Dedifferentiated amniotic fluid mesenchymal stem cell (primary cell): ENCODE measurements at regions not wholly inside any gene's neighbourhood (a gene's known extent, or its start where the extent isn't known, plus 50 kb on each side); places are given as distances from the start of the nearest gene placed in this dataset.

Experiments used
- DNase-seq: peaks from one replicate; pipeline ENCODE4 v3.0.0-alpha.2; 2016; ENCODE audit errors: extremely low spot score

DNA sequence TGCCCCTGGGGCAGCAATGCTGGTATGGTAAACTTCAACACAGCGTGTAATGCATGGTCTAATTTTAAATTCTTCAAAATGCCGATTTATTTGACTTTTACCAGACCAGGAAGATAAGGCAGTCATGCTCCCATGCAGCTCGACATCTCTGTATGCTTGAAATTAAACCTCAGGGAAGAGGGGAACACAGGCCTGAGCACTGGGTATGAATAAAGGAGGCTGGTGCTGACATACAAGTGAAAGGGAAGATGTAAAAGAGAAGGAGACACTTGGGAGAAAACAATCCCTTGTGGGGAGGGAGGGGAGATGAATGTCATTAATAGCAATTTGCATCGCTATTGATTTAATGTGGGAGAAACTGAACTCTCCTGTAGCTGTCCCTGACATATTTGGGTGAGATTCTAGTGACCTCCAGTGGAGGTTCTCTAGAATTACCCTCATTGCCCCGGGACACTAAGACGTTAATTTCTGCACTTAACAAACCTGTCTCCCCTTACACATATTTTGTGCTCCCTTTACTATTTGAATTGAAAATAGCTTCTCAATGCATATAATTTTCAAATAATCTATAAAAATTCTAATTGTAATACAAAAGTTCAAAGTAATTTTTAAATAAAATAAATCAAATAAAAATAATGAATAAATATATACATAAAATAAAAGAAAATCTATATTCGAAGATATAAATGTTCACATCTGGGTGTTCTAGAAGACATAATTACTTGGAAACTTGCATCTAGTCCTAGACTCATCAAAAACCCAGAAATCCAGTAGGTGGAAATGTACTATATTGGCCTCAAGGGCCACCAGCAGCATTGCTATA lies 283.1 kb downstream of the LMX1A start:
- DNase-seq, result peak; percentile 52

DNA sequence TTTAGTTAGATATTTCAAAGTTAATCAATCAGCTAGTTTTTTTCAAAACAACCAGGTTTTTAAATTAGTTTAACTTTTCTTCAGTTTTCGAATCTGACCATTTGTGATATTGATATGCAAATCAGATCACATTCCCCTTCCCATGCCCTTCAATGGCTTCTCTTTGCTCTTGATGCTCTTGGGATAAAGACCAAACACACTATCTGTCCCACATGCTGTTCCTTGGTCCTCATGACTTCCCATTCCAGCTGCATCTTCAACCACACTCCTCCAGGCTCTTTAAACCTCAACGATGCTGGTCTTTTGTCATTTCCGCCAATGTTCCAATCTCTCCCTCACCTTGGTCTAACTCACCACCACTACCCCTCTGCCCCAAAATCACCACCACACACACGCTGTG lies 285.8 kb downstream of the LMX1A start:
- no peak for DNase-seq

DNA sequence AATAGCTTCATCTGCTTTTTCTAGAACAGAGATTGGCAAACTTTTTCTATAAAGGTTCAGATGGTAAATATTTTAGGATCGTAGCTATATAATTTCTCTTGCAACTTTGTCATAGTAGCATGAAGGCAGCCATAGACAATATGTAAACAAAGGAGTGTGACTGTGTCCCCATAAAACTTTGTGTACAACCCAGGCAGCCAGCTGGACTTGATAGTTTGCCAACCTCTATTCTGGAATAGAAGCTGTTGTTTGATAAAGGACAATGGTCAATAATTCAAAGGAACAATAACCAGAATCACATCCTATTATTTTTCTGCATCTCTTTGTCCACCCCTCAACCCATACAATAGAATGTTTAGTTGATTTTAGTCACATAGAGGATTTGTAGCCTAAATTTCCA lies 286.7 kb downstream of the LMX1A start:
- no peak for DNase-seq

DNA sequence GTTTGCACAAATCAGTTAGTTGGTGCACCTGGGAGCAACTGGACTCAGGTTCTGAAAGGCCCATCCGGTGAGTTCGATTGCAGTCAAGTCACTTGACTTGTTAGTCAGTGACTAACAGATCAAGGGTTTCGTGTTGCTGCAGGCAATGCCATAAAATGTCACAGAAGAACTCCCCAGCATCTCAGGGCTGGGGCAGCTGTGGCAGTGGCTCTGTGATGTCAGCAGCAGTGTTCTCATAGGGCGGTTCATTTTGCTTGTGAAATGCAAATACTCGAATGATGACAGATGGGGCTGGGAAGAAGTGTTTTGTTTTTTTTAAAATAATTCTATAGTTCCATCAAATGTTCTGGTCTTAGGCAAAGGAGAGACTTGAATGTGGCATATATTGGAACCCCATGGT lies 287.8 kb downstream of the LMX1A start:
- DNase-seq, result no peak

DNA sequence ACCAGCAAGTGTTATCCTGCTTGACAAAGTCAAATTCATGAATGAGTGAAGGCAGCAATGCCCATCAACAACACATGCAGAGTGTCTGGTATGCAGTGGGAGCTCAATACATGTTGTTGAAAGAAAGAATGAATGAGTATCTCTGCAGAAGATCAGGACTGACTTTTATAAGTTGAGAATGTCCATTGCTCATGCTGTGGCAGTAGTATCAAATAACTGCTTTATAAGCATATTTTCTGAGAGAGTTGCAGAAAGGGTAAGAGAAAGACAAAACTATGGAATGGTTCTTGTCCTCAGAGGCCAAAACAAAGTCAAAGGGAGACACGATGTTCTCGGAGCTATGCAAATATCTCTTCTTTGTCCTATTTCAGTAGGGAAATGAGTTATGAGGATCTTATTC lies 288.7 kb downstream of the LMX1A start:
- no peak for DNase-seq

DNA sequence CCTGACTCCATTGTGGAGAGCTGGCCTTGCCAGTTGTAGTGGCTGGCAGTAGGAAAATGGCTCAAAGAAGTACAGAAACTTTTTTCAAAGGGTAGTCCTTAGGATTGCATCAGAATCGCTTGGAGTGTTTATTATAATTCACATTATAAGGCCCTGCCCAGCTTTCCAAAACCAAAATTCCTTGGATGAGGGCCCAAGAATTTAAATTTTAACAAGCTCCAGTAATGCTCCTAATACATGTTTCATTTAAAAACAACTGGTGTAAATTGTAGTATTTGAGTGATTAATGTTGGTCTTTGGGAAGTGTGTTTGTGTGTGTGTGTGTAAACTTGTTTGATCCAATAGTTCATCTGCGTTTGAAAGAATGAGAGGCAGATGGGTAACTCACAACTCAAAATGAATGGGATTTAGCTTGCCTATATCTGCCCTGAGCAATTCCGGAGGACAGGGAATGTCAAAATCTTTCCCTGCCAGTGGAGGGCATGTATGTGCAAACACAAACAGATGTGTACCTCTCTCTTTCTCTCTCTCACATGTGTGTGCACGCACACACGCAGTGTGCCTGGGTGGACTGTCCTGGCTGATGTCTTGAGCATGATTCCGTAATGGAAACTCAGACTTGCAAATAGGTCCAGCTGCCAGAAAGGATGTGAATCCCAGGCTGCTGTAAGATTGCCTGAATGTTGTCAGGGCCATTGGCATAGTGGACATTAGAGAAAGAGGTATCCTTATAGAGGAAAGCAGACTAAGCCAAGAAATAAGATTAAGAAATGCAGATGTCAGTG lies 293.1 kb downstream of the LMX1A start:
- DNase-seq, result peak; percentile 65

DNA sequence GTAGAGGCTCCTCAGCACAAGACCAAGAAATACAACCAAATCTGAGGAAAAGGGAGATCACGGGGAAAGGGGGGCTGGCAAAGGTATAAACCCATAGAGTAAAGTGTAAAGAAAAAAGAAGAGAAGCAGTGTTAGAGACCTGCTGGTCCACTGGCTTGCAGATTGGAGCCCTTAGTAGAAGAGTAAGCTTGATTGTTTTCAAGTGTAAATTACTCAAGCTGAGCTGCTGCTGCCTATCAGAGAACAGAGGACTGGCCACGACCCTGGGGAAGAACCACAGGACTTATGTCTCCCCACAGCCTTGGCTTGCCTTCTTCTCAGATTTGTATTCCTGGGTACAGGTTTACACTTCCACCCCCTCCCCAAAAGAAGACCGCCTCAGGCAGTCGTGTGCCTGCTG lies 294.2 kb downstream of the LMX1A start:
- no peak for DNase-seq

DNA sequence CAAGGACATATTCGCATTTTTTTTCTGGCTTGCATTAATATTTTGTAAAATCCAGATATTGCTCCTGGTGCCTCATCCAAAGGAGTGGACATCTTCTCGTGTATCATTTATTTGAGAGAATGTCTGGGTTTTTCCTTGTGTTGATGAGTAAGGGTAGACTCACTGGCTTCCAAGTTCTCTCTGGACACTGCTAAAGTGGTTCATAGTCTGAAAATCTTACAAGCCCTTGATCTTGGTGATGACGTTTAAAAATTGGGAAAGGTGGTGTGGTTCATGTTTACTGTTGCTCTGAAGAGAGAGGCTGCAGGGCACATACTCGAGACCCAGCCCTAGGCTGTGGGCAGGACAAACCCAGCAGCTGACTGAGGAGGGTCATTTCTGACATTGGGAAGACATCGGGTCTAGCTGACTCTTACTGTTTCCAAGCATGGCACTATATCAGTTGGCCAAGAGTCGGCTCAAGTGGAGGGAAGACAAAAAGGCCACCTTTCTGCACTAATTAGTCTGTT lies 296.2 kb downstream of the LMX1A start:
- DNase-seq, result no peak

DNA sequence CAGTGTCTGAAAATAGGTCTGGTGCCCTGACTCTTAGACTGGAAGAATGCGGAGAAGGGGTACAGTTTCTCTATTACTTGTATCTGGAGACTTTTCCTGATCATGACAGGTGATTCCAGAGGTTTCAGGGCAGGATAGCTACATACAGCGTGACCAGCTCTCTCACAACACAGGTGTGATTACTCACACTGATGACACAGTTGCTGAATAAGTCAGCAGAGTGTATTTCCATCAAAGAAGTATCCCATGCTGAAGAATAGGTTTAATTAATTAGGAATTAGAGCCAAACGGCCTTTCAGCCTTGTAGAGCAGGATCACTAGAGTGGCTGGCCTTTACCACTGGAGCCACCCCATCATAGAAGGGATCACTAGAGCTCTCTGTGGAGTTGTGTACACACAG lies 298.6 kb downstream of the LMX1A start:
- no peak for DNase-seq

DNA sequence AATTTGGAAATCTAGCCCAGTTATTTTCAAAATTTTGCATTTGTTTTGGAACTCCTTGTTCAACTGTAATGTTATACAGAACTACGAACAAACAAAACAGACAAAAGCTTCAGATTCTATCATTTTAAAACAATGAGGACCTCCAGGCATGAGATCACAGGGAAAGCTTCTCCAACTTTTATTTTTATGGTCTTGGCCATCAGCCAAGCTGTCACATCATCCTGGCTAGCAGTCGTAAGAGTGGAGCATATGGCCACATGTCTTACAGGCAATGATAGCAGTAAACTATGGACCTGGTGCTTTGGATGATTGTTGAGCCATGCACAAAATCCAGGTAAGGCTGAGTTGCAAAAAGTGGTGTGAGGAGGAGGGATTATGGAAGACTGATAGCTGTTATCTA lies 299.6 kb downstream of the LMX1A start:
- DNase-seq, result no peak

DNA sequence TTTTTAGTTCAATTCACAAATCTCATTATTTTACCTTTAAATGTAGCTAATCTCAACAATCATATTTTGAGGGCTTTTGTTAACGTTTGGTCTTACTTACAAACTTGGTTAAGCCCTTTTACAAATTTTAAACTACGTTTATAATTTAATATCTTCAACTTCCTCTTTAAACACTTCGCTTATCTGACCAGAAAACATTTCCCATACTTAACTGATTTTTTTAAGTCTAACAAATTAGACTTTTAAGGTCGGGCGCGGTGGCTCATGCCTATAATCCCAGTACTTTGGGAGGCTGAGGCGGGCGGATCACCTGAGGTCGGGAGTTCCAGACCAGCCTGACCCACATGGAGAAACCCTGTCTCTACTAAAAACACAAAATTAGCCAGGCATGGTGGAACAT lies 300.9 kb downstream of the LMX1A start:
- DNase-seq, result no peak

DNA sequence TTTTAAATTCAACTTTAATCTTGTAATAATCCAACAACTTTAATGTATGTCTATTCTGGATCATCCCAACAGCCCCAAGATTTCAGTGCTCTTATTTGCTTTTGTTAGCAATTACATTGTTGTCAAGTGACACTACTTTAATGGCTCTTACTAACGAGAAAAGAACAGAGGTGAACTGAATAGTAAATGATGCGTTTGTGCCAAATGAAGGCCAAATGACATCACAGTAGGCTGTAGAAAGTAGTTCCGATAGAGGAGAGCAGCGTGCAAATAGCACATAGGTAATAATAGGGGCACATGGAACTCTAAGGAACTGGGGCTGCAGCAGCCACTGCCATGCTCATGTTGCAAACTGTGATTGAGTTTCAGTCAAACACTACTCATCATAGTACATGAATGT lies 301.9 kb downstream of the LMX1A start:
- no peak for DNase-seq

DNA sequence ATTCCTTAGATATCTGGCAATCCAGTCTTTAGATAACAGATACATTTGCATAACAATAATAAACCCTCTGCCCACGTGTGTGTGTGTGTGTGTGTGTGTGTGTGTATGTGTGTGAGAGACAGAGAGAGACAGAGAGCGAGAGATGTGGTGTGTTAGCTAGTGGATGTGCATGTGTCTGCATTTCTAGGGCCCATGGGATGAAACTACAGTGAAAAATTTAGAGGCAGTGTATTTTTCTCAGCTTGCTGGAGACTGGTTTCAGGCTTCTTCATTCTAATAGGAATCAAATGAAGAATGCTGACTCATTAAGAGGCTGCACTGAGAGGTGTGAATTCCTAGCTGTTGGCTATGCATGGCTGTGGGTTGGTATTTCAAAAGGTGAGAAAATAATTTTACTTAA lies 303.2 kb downstream of the LMX1A start:
- no peak for DNase-seq

DNA sequence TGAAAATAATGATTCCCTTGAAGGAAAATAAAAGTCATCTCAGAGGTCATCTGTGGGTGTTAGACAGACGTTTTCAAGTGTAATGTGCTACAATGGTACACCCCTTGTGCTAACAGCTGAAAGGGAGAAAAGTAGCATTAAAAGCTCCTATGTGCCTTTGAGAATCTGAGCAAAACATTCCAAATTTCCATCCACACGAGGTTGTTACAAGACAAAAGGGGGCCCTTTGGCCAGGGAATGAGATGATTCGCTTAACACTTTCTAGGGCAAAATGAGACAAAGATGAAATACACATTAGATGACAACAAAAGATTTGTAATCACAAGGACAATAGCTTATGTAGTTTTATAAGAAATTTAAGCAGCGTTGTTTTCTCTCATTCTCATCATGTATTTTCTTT lies 303.6 kb downstream of the LMX1A start:
- no peak for DNase-seq

DNA sequence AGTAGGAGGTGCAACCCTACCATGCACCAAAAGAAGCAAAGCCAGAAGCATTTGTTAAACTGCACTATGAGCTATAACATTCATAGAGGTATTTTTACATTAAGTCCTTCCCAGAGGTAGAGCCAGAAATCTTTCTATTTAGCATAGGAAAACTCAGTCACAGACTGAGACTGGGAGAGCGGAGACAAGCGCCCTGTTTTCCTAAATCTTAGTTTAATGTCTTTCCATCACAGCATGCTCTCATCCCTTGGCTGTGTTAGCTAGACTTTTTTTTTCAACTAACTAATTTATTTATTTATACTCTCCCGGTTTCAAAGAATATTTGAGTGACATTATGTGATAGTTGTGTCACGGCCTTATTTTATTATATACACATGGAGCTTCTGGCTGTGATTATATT lies 304.1 kb downstream of the LMX1A start:
- no peak for DNase-seq

DNA sequence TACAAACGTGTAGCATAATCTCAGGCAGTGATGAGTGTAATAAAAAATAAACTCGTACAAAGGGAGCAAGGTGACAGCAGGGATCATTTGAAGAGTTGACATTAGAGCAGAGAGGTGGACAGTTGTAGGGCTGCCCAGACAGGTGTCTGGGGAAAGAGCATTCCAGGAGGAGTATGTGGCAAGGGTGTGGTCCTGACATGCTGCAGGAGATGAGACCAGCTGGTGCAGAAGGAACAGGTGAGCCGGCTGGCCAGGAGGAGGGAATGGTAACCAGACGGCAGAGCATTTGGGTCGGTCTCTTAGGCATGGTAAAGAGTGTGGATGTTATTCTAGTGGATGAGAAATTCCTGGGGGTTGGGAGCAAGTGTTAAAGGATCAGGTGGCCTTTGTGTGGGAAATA lies 306.3 kb downstream of the LMX1A start:
- no peak for DNase-seq

DNA sequence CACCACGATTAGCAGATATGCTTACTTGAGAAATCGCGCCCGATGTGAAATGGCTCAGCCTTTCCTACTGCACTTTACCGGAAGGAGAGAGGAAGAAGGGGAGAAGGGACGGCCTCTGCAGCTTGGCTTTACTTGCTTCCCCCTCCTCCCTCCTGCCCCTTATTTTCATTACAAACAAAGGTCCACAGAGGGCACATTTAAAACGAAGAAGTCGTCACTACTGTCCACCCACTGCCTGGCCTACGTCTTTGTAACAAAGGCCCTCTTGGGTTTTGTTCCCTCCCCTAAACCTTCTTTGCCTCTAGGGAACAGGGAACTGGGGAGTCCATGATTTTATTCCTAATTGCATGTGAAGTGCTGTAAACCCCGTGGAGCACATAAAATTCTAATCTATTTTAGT lies 308.5 kb downstream of the LMX1A start:
- DNase-seq, result no peak

DNA sequence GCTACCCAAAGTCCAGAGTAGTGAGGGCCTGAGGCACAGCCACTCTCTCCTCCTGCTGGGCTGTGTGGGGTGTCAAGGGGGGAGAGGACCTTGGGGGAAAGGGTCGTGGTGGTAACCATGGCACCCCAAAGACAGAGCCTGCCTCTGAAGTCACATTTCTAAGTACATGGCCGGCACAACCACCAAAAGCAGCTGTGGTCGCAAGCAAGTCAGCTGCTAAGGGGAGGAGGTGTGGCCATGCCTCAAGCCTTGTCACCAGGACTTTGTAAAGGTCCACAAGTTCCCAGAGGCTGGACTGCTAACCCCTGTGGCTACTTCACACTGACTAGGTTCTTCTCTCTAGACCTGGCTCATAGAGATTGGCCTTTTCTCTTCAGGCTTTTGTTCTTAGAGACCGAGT lies 310.6 kb downstream of the LMX1A start:
- no peak for DNase-seq

DNA sequence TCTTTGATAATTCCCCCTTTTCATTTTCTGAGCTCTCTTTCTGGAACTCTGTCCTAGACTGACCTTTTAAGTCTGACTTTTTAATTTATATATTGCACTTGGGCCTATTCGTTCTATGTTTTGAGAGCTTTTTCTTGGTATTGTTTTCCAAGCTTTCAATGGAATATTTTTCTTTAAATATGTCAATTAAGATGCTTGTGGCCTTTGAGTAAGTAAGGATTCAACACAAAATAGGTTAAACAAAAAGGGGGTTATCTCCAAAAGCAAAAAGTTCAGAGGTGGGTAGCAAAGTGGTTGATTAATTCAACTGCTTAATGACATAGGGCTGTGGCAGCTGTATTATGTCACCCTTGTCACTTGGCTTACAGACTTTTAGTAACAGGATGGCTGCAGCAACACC lies 315.9 kb downstream of the LMX1A start:
- no peak for DNase-seq

DNA sequence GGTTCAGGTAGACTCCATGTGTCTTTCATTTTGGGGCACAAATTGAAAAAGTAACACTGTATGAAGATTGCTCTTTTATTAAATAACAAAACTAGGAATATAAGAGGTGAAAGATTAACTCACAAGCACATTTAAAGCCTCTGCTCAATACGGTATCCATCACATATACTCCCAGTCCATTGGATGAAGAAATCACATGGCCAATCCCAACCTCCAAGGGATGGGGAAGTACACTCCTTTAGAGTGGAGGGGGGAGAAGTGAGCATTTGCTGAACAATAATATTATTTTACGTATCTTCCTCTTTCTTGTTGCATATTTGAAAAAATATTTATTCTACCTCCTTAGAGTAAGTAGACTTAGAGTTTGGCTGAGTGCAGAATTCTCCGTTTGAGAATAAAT lies 316.5 kb downstream of the LMX1A start:
- no peak for DNase-seq

DNA sequence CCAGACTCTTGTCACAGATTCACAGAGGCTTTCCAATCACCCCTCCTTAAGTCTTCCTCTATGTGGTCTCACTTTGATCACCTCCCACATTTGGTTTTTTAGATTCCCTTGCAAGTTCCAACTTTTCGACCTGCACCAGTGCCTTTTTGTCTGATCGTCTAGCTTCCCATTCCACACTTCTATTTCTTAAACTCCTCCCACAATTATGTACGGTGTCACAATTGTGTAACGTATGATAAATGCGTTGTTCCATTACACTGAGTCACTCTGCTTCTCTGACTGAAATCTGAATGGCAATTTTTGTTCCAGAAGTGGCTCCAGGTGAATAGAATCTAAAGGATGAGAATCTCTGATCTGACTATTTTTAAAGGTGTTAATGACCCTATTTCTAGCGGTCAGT lies 320.1 kb downstream of the LMX1A start:
- no peak for DNase-seq

DNA sequence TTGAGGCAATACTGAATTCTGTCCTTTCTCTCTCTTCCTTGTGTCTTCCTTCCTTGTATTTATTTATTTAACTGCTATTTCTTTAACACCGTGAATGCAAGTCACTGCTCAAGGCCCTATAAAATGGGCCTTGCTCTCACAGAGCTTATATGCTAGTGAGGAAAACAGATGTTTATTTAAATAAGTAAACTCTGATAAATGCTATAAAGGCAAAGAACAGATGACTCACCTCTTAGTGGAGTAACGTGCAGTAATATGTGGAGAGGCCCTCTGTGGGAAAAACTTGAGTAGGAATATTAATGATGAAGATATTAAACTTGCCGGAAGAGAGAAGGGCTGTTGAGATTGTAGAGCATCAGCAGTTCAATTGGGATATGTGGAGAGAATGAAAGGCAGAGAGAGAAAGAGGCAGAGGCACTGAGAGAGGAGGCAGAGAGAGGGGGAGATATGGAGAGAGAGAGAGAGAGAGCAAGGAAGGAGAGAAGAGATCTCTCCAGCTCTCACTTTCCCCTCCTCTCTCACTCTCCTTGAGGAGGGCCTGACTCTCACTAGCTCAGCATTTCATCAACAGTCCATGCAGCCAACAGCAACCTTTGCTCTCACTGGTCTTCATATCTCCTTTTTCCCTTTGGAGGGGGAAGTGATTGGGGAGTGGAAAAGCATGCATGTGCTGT lies 322.2 kb downstream of the LMX1A start:
- no peak for DNase-seq

DNA sequence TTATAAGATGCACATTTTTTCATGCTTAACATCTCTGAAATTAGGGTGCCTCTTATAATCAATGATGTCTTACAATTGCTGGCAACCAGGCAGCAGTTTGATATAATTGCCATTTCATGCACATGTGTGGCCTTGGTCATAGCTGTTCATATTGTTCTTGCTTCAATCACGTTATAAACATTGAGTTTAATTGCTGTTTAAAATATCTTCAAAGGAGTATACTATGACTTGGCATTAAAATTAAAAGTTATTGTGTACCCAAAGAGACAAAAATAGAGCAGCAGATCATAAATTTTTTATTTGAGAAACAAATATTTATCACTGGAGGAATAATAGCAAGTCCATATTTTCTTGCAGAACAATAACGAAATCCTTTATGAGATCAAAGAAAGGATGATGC lies 325.5 kb downstream of the LMX1A start:
- no peak for DNase-seq
